Lung (tissue), 12 donors: ENCODE measurements at regions not wholly inside any gene's neighbourhood (a gene's known extent, or its start where the extent isn't known, plus 50 kb on each side); places are given as distances from the start of the nearest gene placed in this dataset. TPM values are rescaled to one million over a fixed set of nuclear protein-coding genes. Genes with fewer than 3 reads are reported as not detected.
"Not testable (repeated sequence)": the region's sequence is repeated elsewhere in the genome, so short reads cannot be mapped to it uniquely, and the experiment has no call there.

ENCODE experiments used
- ATAC-seq: fragments of 200-7000 bp; cut with Tn5 transposase; one replicate; pipeline ENCODE4 v1.9.1; 2020; ENCODE audit warnings: moderate number of reproducible peaks; ENCODE audit not compliant: insufficient read depth, low FRiP score
- DNase-seq, 3 donors: peaks; one replicate each; pipeline ENCODE4 v3.0.0-alpha.2; 2013 to 2017
- H3K27ac ChIP-seq, 2 donors: one replicate each; pipeline ENCODE4 v1.5.1; 2013; ENCODE audit warnings: mild to moderate bottlenecking in 2 of 2, moderate library complexity in 2 of 2, control low read depth in 1 of 2, inconsistent platforms in 1 of 2, low read depth in 1 of 2, low read length in 1 of 2
- H3K27me3 ChIP-seq, 3 donors: one replicate each; pipeline ENCODE4 v1.5.1; 2013; ENCODE audit warnings: low read length in 2 of 3; ENCODE audit not compliant: control insufficient read depth in 3 of 3, insufficient read depth in 3 of 3
- H3K36me3 ChIP-seq, 4 donors: one replicate each; pipeline ENCODE4 v1.5.1; 2013; ENCODE audit warnings: low read length in 4 of 4, mild to moderate bottlenecking in 1 of 4, moderate library complexity in 1 of 4; ENCODE audit not compliant: control insufficient read depth in 4 of 4, insufficient read depth in 4 of 4
- H3K4me1 ChIP-seq, 5 donors: one replicate each; pipeline ENCODE4 v1.5.1; 2013; ENCODE audit warnings: low read length in 5 of 5, mild to moderate bottlenecking in 2 of 5, moderate library complexity in 1 of 5; ENCODE audit not compliant: control insufficient read depth in 5 of 5, insufficient read depth in 5 of 5
- H3K4me3 ChIP-seq: one replicate; pipeline ENCODE4 v1.5.1; 2013; ENCODE audit warnings: mild to moderate bottlenecking, control low read depth, moderate library complexity
- H3K9ac ChIP-seq, 2 donors: one replicate each; pipeline ENCODE4 v1.5.1; 2013; ENCODE audit warnings: low read length in 2 of 2, control low read depth in 1 of 2; ENCODE audit not compliant: insufficient read depth in 1 of 2
- H3K9me3 ChIP-seq, 4 donors: one replicate each; pipeline ENCODE4 v1.5.1; 2013; ENCODE audit warnings: low read length in 3 of 4, mild to moderate bottlenecking in 1 of 4, moderate library complexity in 1 of 4; ENCODE audit not compliant: control insufficient read depth in 4 of 4, insufficient read depth in 3 of 4
- WGBS, 2 donors: extraction: QIAGEN DNeasy Blood & Tissue Kit; methylation state at CpG; one replicate each; pipeline ENCODE4 v1.1.7; 2013; 5-methylcytosine and 5-hydroxymethylcytosine counted together
- small RNA-seq: library from RNA; depleted of rRNA; stranded (forward); fragments of <200 nt; gene quantifications from one replicate; pipeline ENCODE3, GENCODE V24; 2014; ENCODE audit warnings: low replicate concordance
- TF ChIP-seq, protein P1 (sequence below): IDR thresholded peaks from 2 replicates; pipeline ENCODE4 v1.5.1; 2012; ENCODE audit warnings: mild to moderate bottlenecking; ENCODE audit errors: control extremely low read depth, extremely low read depth
- donor health status: control.
- donor health status: control.
- donor health status: Bipolar disorder and iron deficiency.
- donor health status: healthy.
- donor health status: DM: yes; HTN: yes; CAD: no.

DNA sequence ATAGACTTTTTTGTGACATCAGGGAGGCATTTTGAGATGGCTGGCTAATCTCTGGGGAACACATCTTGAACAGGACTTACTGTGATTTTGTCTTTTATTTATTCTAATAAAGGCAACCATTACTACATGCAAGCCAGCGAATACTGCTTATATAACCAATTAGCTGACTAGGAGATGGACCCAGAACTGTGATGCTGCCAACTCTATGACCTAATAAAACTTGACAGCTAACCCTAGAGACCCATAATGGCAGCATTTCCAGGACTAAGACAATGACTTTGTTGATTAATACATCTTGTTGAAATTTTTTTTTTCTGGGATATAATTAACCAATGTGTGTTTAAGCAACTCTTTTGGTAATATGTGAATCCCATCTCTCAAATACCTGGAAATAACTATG is 584.6 kb downstream of the PRR32 start:
- 45 to 84% methylated on average over 1 of the region's 1 CpG for WGBS, 2 donors
- no peak for DNase-seq
- ATAC-seq: no peak
- TF ChIP-seq, protein P1, sequence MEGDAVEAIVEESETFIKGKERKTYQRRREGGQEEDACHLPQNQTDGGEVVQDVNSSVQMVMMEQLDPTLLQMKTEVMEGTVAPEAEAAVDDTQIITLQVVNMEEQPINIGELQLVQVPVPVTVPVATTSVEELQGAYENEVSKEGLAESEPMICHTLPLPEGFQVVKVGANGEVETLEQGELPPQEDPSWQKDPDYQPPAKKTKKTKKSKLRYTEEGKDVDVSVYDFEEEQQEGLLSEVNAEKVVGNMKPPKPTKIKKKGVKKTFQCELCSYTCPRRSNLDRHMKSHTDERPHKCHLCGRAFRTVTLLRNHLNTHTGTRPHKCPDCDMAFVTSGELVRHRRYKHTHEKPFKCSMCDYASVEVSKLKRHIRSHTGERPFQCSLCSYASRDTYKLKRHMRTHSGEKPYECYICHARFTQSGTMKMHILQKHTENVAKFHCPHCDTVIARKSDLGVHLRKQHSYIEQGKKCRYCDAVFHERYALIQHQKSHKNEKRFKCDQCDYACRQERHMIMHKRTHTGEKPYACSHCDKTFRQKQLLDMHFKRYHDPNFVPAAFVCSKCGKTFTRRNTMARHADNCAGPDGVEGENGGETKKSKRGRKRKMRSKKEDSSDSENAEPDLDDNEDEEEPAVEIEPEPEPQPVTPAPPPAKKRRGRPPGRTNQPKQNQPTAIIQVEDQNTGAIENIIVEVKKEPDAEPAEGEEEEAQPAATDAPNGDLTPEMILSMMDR: no peak
- no peak overlapping the region for H3K4me3 ChIP-seq
- no peaks in the 10 kb centered on the region for H3K36me3 ChIP-seq
- no peaks in the 10 kb centered on the region for H3K4me1 ChIP-seq
- no peaks in the 10 kb centered on the region for H3K9me3 ChIP-seq
- H3K27me3 ChIP-seq: no peaks in the 10 kb centered on the region
- no peak overlapping the region for H3K9ac ChIP-seq
- H3K27ac ChIP-seq: no peak overlapping the region

DNA sequence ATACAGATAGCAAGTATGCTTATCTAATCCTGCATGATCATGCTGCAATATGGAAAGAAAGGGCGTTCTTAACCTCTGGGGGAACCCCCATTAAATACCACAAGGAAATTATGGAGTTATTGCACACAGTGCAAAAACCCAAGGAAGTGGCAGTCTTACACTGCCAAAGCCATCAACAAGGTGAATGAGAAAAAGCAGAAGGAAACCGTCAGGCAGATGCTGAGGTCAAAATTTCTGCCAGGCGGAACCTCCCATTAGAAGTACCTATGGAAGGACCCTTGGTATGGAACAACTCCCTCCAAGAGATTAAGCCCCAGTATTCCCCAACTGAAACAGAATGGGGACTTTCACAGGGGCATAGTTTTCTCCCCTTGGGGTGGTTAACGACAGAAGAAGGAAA is 580.7 kb downstream of the PRR32 start:
- not testable (repeated sequence) for DNase-seq, H3K4me3 ChIP-seq, H3K4me1 ChIP-seq, H3K27ac ChIP-seq, H3K9ac ChIP-seq, H3K36me3 ChIP-seq, H3K27me3 ChIP-seq, ATAC-seq, H3K9me3 ChIP-seq
- WGBS, 2 donors: 35 to 58% methylated on average over 4 of the region's 4 CpGs

DNA sequence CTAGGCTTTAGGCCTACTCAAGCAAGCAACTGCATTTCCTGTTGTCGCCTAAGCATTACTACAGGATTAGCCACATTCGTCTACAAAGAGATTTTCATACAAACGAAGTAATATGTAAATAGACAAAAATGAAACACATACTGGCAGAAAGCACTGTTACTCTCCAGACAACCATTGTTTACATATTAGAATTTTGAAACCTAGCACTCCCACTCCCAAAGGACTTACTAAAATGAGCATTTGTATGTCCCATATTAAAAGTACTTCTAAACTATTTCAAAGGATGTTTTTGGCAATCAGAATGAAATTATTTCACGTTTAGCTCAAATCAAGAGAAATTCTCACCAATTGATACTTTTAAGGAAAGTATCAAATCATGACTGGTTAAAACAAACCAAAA is 570.8 kb downstream of the PRR32 start:
- TF ChIP-seq, protein P1: no peak
- Histone ChIP-seq H3K4me3 (no peak overlapping the region), H3K4me1 (no peaks in the 10 kb centered on the region), H3K9me3 (no peaks in the 10 kb centered on the region), H3K36me3 (no peaks in the 10 kb centered on the region), H3K9ac (no peak overlapping the region), H3K27ac (no peak overlapping the region), H3K27me3 (no peaks in the 10 kb centered on the region)
- WGBS, 2 donors: 62 to 88% methylated on average over 4 of the region's 4 CpGs
- no peak for DNase-seq
- ATAC-seq: no peak

DNA sequence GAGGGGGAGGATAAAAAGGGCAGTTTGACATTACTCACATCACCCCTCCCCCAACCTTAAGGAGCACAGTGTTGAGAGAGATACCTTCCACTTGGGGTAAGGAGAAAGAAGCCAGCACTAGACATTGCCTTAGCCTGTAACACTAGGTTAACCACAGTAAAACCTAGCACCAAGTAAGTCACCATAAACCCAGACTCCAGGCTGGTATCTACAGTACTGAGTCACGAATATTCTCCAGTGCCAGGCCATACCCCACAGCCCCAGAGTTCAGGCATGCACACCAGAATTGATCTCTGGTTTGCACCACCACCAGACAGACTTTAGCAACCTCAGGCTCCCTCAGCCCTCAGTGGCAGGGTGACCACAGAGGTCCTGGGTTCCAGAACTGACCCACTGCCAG is 570.4 kb downstream of the PRR32 start:
- no peaks in the 10 kb centered on the region for H3K9me3 ChIP-seq
- ATAC-seq: no peak

More for the DNA sequence above, 570.4 kb downstream of the PRR32 start:
- Histone ChIP-seq H3K4me1 (no peaks in the 10 kb centered on the region), H3K4me3 (no peak overlapping the region), H3K9ac (no peak overlapping the region), H3K36me3 (no peaks in the 10 kb centered on the region), H3K27me3 (no peaks in the 10 kb centered on the region), H3K27ac (no peak overlapping the region)
- DNase-seq: no peak
- 55 to 89% methylated on average over 1 of the region's 1 CpG for WGBS, 2 donors
- TF ChIP-seq, protein P1: no peak

Small RNAs in the stretch of these regions (small RNA-seq; reads per million reads assigned to genes)
- gene AL662814.1: not detected
